GM21576 (cell line): ENCODE measurements at regions not wholly inside any gene's neighbourhood (a gene's known extent, or its start where the extent isn't known, plus 50 kb on each side); places are given as distances from the start of the nearest gene placed in this dataset.
"Not testable (repeated sequence)": the region's sequence is repeated elsewhere in the genome, so short reads cannot be mapped to it uniquely, and the experiment has no call there.

Experiments
- ATAC-seq: cut with Tn5 transposase; IDR thresholded peaks from one replicate; pipeline ENCODE4 v1.9.1; 2021; ENCODE audit warnings: mild to moderate bottlenecking, moderate library complexity; ENCODE audit not compliant: unreplicated experiment

DNA sequence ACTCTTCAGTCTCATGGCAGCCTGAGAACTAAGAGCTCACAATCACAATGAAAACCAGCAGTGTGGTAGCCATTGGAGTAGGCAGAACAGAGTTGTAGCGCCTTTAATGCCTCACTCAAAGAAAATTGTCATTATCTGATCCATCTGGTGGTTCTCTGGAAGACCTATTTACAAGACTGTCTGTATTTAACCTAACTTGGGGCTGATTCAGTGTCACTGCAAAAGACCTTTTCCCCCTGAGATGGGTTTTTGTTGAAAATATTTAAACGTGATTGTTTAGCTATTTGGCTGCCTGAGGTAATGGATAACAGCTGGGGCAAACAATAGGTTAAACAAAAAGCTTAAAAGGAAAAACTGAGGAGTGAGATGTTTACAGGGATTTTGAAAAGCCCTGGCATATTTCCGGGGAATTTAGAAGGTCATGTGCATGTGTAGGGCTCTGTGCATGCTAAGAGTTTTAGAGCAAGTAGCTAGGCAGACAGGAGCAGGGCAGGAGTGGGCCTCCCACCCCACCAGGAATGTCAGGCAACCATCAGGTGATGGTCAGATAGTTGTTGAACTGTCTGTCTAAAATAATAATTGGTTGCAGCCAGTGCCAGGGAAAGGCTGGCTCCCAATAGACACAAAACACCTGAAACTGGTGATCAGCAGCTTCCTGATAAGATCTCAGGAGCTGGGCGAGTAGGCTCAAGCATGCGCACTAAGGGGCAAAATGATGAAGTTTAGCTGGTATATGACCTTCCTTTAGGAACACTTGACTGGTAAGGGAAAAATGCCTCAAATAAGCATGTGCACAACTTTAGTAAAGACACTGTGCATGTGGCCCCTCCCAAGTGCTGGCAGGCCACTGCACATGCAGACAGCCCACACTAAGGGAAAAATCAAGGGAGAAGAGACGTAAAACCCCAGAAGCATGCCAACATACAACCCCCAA, 70.8 kb upstream of the AKIRIN2 start:
- ATAC-seq: no peak

DNA sequence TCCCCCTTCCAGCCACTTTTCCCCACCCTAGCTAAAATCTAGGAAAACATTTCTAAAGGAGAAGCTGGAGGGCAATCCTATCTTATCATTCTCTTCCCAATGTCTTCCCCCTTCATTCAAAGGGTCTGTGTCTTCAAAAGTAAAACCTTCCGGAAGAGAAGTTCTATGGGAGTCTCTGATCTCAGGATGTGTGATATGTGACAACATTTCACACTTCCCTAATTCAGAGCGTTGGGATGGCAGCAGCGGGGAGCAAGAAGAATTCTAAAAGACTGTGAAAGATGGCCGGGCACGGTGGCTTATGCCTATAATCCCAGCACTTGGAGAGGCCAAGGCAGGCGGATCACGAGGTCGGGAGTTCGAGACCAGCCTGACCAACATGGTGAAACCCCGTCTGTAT, 65.4 kb upstream of the AKIRIN2 start:
- no peak for ATAC-seq

DNA sequence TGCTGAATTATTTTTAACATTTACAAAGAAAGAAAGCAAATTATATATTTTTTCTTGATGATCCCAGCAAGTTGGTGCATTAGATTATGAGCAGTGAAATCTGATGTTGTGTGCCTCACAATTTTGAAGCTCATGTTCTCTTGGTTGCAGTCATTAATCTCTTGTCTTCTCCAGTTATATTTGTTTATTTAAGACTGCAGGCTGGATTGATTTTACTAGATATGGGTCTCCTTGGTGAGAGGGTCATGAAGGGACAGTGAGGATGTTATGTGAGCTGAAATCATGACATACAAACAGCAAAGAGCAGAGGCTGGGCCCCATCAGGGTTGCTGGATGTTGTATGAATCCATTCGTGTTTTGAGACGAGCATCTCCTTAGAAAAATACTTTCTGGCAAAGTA, 64.2 kb upstream of the AKIRIN2 start:
- ATAC-seq: no peak

DNA sequence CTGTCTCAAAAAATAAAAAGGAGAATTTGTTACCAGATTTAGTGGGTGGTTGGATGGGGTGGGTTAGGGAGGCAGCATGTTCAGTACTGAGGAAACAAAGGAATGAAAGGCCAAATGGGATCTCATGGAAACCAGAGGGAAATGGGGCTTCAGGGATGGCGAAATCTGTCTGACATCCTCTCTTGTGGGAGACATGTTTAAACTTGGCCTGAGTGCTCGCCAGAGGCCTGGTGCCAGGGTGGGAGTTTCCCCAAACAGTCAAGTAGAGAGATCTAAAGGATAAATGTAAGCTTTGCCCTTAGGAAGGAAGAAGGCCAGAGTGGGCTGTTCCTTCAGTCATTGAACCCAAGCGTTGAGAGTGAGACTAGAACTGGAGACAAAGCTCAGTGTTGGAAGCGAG, 61.9 kb upstream of the AKIRIN2 start:
- ATAC-seq: no peak

DNA sequence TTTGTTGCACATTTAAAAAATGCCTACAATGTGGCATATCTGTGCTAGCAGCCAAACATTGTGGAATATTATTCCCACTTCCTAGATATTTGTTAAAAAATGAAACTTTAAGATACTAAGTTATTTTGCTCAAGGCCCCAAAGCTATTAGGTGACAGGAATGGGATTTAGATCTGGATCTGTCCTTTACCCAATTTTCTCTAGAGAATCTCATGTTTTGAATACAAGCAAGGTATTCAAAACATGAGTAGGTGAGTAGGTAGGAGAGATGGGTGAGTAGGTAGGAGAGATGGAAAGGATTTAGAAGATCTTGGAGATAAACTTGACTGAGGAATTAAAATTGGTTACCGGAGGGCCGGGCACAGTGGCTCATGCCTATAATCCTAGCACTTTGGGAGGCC, 61.2 kb upstream of the AKIRIN2 start:
- ATAC-seq: no peak

GRCh38 chr6:87762116-87762515, 60.1 kb upstream of the AKIRIN2 start:
- no peak for ATAC-seq

DNA sequence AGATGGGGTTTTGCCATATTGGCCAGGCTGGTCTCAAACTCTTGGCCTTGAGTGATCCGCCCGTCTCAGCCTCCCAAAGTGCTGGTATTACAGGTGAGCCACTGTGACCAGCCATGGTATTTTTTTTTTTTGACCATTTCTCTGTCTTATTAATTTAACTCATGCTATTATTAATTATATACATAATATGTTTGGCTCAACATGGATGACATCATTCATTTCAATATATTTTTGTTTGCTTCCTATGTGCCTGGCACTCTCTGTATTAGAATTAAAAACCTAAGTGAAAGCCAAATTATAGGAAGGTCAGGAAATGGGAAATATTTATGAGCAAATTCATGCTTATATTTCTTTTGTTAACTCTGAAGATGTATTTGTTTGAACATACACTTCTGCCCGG, 55.8 kb upstream of the AKIRIN2 start:
- no peak for ATAC-seq

DNA sequence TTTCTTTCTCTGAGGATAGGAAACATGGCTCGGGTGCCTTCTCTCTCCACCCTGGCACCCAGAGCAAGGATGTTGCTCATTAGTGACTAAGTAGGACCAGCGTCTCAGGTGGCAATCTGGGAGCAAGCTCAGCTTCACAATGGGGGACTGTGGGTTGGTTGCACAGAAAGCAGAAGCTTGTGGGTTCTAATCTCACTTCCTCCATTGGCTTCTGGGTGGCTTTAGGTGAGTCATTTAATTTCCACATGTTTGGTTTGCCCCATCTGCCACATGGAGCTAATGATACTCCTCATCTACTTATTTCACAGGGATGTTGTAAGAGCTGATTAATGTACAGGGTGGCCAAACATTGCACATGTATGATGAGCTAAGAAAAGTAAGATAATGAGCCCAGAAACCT, 54.8 kb upstream of the AKIRIN2 start:
- peak; percentile 88 for ATAC-seq

DNA sequence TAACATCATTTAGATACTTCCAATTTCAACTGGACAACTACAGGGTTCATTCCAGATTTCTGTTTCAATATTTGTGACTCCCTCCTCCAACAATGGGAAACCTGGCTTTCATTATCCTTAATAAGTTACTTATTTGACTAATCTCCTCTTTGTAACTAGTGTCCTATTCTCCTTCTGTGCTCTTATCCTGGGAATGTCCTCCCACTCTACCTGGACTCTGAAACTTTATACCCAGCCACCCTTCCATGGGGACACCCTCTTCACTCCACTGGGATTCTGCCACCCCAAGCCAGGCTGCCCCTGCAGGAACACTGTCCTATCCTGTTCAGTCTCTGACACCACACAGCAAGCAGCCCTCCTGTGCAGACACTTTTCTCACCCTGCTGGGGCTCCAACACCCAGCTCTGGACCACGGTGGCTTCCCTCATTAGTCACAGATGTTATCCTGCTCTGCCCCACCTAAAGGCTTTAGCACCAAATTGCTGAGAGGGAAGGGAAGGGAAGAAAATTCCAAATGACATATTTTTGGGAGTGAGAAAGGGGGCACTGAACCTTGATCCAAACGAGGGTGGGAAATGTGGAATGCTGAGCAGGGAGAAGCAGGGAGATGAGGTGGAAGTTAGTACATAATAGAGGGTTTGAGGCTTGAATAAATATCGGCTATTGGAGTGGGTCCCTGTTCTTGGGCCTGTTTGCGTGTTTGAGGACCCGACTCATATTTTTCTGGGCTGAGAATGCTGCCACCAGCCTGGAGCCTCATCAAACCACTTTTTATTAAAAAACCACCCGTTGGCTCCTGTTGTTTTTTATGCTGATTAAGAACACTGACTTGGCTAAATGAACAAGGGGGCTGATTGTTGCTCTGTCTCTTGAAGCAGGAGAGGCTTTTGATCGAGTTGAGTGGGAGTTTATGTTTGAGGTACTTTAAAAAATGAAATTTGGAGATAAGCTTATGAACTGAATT, 54.0 kb upstream of the AKIRIN2 start:
- no peak for ATAC-seq

DNA sequence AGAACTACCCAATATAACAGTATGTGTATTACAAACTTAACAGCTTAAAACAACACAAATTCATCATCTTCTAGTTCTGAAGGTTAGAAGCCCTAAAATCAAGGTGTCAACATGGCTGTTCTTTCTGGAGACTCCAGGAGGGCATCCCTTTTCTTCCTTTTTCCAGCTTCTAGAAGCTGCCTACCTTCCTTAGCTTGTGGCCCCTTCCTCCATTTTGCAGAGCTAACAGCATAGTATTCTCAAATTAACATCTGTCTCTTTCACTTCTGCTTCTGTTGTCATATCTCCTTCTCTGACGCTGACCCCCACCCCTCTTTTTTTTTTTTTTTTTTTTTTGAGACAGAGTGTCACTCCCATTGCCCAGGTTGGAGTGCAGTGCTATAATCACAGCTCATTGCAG, 52.8 kb upstream of the AKIRIN2 start:
- ATAC-seq: peak; percentile 58

GRCh38 chr6:87753131-87753685, 51.2 kb upstream of the AKIRIN2 start:
- ATAC-seq: no peak

DNA sequence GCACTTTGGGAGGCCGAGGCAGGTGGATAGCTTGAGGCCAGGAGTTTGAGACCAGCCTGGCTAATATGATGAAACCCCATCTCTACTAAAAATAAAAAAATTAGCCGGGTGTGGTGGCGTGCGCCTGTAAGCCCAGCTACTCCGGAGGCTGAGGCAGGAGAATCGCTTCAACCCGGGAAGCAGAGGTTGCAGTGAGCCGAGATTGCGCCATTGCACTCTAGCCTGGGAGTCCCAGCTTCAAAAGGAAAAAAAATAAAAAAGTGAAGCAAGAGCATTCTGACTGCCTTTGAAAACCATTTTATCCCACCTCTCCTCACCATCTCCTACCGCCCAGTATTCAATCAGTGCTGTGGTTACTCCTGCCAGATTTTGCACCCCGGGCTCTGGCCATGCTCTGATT, 50.5 kb upstream of the AKIRIN2 start:
- not testable (repeated sequence) for ATAC-seq
